Tibial nerve (tissue), 4 donors: ENCODE measurements at regions not wholly inside any gene's neighbourhood (a gene's known extent, or its start where the extent isn't known, plus 50 kb on each side); places are given as distances from the start of the nearest gene placed in this dataset.

Experiments
- EP300 ChIP-seq, 2 donors: sonication (generic); formaldehyde crosslinking; IDR thresholded peaks; one replicate each; pipeline ENCODE4 v1.6.1; 2017; ENCODE audit warnings: antibody characterized with exemption in 2 of 2, mild to moderate bottlenecking in 1 of 2
- POLR2A ChIP-seq, 2 donors: fragments of 450-650 bp; IDR thresholded peaks; one replicate each; pipeline ENCODE4 v1.6.1; 2017; ENCODE audit warnings: antibody characterized with exemption in 2 of 2, mild to moderate bottlenecking in 2 of 2, moderate library complexity in 2 of 2
- TF ChIP-seq, protein P1 (sequence below), 5 experiments: fragments of 200-600 bp in 3 of 5; fragments of 450-650 bp in 2 of 5; sonication (generic) in 3 of 5; IDR thresholded peaks; one replicate each; pipeline ENCODE4 v1.5.1; 2016 to 2019; ENCODE audit warnings: antibody characterized with exemption in 5 of 5, mild to moderate bottlenecking in 3 of 5, moderate library complexity in 2 of 5

DNA sequence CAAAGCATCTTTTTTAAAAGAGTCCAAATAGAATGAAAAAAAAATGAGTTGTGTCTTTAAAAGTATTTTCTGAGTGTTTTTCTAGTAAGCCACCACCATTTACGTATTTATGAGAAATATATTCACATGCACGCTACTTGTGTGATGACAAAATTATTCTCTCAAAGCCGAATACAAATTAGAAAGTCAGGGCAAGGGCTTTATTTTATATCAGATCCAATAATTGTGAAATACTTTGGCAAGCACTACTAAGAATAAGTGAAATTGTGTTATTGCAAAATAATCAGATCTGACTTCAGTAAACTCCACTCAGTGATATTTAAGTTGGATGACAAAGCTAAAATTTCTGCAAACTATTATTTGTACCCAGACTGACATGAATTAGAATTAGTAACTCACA is 589.3 kb upstream of the KCNMB2 start:
- TF ChIP-seq, protein P1, sequence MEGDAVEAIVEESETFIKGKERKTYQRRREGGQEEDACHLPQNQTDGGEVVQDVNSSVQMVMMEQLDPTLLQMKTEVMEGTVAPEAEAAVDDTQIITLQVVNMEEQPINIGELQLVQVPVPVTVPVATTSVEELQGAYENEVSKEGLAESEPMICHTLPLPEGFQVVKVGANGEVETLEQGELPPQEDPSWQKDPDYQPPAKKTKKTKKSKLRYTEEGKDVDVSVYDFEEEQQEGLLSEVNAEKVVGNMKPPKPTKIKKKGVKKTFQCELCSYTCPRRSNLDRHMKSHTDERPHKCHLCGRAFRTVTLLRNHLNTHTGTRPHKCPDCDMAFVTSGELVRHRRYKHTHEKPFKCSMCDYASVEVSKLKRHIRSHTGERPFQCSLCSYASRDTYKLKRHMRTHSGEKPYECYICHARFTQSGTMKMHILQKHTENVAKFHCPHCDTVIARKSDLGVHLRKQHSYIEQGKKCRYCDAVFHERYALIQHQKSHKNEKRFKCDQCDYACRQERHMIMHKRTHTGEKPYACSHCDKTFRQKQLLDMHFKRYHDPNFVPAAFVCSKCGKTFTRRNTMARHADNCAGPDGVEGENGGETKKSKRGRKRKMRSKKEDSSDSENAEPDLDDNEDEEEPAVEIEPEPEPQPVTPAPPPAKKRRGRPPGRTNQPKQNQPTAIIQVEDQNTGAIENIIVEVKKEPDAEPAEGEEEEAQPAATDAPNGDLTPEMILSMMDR (IDR thresholded peaks at IDR 0.05): no peak
- peak in 1 of 2 donors; percentile 31 for TF ChIP-seq EP300 (IDR thresholded peaks at IDR 0.05)
- TF ChIP-seq POLR2A (IDR thresholded peaks at IDR 0.05): no peak
